K562 (cell line): ENCODE measurements at regions not wholly inside any gene's neighbourhood (a gene's known extent, or its start where the extent isn't known, plus 50 kb on each side); places are given as distances from the start of the nearest gene placed in this dataset.

ENCODE experiments used
- ATAC-seq: fragments of 200-7000 bp; cut with Tn5 transposase; 3 replicates; pipeline ENCODE4 v1.9.1; 2020; ENCODE audit warnings: moderate library complexity
- BruUV-seq: library from RNA; stranded (reverse); fragments of 400-500 nt; replicated peaks from 2 replicates; lab custom pipeline; 2021; lab: Mats Ljungman, UMichigan
- CTCF ChIA-PET: fragments of 300-600 bp; formaldehyde crosslinking; extraction: SDS; loops from one replicate; lab custom pipeline; 2021; ENCODE audit warnings: low intra/inter-chr PET ratio; lab: Yijun Ruan, JAX
- POLR2A ChIA-PET: fragments of 300-600, 350-650 bp; sonication (Branson Sonifier 250); formaldehyde crosslinking; extraction: SDS; loops from one replicate; lab custom pipeline; 2021; ENCODE audit warnings: antibody characterized with exemption, inconsistent platforms; lab: Yijun Ruan, JAX
- DNase-seq, 4 experiments: peaks; one replicate each; pipeline versions ENCODE4 v3.0.0 to v3.0.0-alpha.2; 2011 to 2018; ENCODE audit warnings: low spot score in 3 of 4, mixed read lengths in 3 of 4; ENCODE audit errors: extremely low read depth in 1 of 4
- FAIRE-seq: peaks from 2 replicates; lab custom pipeline; 2011; peaks lifted over from hg19 to GRCh38; lab: Jason Lieb, UNC
- H2AFZ ChIP-seq: 2 replicates; pipeline ENCODE4 v1.6.0; 2011; ENCODE audit warnings: low read depth, low read length, control low read depth, inconsistent platforms
- H3K27ac ChIP-seq: fragments of 200-600 bp; 3 replicates; pipeline ENCODE4 v1.8.0; 2011; ENCODE audit warnings: low read depth, mild to moderate bottlenecking, control low read depth, inconsistent platforms, low read length, moderate library complexity, mixed read lengths; ENCODE audit errors: extremely low read depth
- H3K27me3 ChIP-seq, 2 experiments: fragments of 300-600 bp in 1 of 2; 2 replicates in 1 of 2; 3 replicates in 1 of 2; pipeline versions ENCODE4 v1.6.0 to v1.8.0; 2011; ENCODE audit warnings: inconsistent platforms in 2 of 2, low read length in 2 of 2, mild to moderate bottlenecking in 1 of 2, mixed read lengths in 1 of 2, moderate library complexity in 1 of 2; ENCODE audit not compliant: control insufficient read depth in 2 of 2, insufficient read depth in 2 of 2
- H3K36me3 ChIP-seq: fragments of 300-600 bp; 3 replicates; pipeline ENCODE4 v1.8.0; 2011; ENCODE audit warnings: mild to moderate bottlenecking, low read length, inconsistent platforms; ENCODE audit not compliant: control insufficient read depth, insufficient read depth
- H3K4me1 ChIP-seq, 2 experiments: fragments of 200-600 bp in 1 of 2; replicated peaks in 1 of 2; 2 replicates in 1 of 2; 3 replicates in 1 of 2; pipeline versions ENCODE4 v1.5.1 to v1.8.0; 2011; ENCODE audit warnings: inconsistent platforms in 2 of 2, low read length in 2 of 2, mild to moderate bottlenecking in 1 of 2, mixed read lengths in 1 of 2, moderate library complexity in 1 of 2; ENCODE audit not compliant: control insufficient read depth in 2 of 2, insufficient read depth in 2 of 2
- H3K4me2 ChIP-seq: 2 replicates; pipeline ENCODE4 v1.6.1; 2011; ENCODE audit warnings: low read length, control low read depth, inconsistent platforms, mixed read lengths; ENCODE audit not compliant: insufficient read depth
- H3K4me3 ChIP-seq: fragments of 200-600 bp; sonication (generic), shearing (Covaris generic); 2 replicates; pipeline ENCODE4 v1.5.1; 2016; ENCODE audit warnings: control low read depth, inconsistent platforms
- H3K79me2 ChIP-seq: fragments of 200-600 bp; 3 replicates; pipeline ENCODE4 v1.8.0; 2011; ENCODE audit warnings: low read length, inconsistent platforms; ENCODE audit not compliant: control insufficient read depth, insufficient read depth
- H3K9ac ChIP-seq, 2 experiments: 2 replicates each; pipeline versions ENCODE4 v1.6.0 to v1.6.1; 2011; ENCODE audit warnings: low read depth in 2 of 2, low read length in 2 of 2, control low read depth in 1 of 2, inconsistent platforms in 1 of 2, mild to moderate bottlenecking in 1 of 2, mixed read lengths in 1 of 2; ENCODE audit not compliant: insufficient read depth in 1 of 2
- H3K9me1 ChIP-seq: one replicate; pipeline ENCODE4 v1.6.0; 2011; ENCODE audit warnings: inconsistent platforms, mild to moderate bottlenecking, low read length, moderate library complexity; ENCODE audit not compliant: control insufficient read depth, insufficient read depth
- H3K9me3 ChIP-seq: replicated peaks from 2 replicates; pipeline ENCODE4 v1.5.1; 2011; ENCODE audit warnings: low read depth, low read length, inconsistent platforms; ENCODE audit not compliant: control insufficient read depth, insufficient read depth
- H4K20me1 ChIP-seq: replicated peaks from 2 replicates; pipeline ENCODE4 v1.6.1; 2011; ENCODE audit warnings: low read length, inconsistent platforms, mixed read lengths; ENCODE audit not compliant: control insufficient read depth, insufficient read depth
- MYBL2 ChIP-seq, 2 experiments: fragments of 450-650 bp in 1 of 2; sonication (generic) in 1 of 2; formaldehyde crosslinking in 1 of 2; IDR thresholded peaks; 2 replicates each; pipeline versions ENCODE4 v1.6.1 to v1.8.1; 2017 to 2022; ENCODE audit warnings: borderline replicate concordance in 1 of 2, inconsistent platforms in 1 of 2, low read depth in 1 of 2, mild to moderate bottlenecking in 1 of 2, missing genetic modification reagents in 1 of 2, moderate library complexity in 1 of 2
- NR3C1 ChIP-seq: sonication (generic); formaldehyde crosslinking; IDR thresholded peaks from 2 replicates; pipeline ENCODE4 v1.8.1; 2022; ENCODE audit warnings: missing genetic modification reagents
- POLR2AphosphoS5 ChIP-seq: IDR thresholded peaks from 2 replicates; pipeline ENCODE4 v1.6.1; 2011; ENCODE audit warnings: mild to moderate bottlenecking, low read depth, low read length, moderate library complexity; ENCODE audit not compliant: control insufficient read depth, insufficient read depth
- POU5F1 ChIP-seq: fragments of 150-350 bp; IDR thresholded peaks from 2 replicates; pipeline ENCODE4 v1.6.1; 2014; ENCODE audit warnings: borderline replicate concordance, low read length, low read depth, mild to moderate bottlenecking; ENCODE audit not compliant: partially characterized antibody
- SMAD4 ChIP-seq: fragments of 250-450 bp; sonication (Bioruptor Pico); conservative IDR thresholded peaks from 2 replicates; pipeline ENCODE4 v1.8.0; 2021; ENCODE audit warnings: inconsistent platforms, mild to moderate bottlenecking, moderate library complexity
- SREBF2 ChIP-seq: sonication (generic); formaldehyde crosslinking; IDR thresholded peaks from 2 replicates; pipeline ENCODE4 v1.4.0; 2020; ENCODE audit warnings: mild to moderate bottlenecking, missing genetic modification reagents
- ZNF77 ChIP-seq: fragments of 250-450 bp; sonication (Bioruptor Pico); IDR thresholded peaks from 2 replicates; pipeline ENCODE4 v1.5.0; 2020
- WGBS: fragments of 100-300 bp; shearing (Covaris generic); methylation state at CpG from one replicate; pipeline ENCODE4 v1.1.6; 2016; ENCODE audit warnings: low coverage, mixed read lengths; ENCODE audit not compliant: insufficient coverage; ENCODE audit errors: missing lambda C conversion rate; 5-methylcytosine and 5-hydroxymethylcytosine counted together
- in situ Hi-C: fragments of 300-500 bp; cut with MboI; formaldehyde crosslinking; loops from 4 replicates; pipeline ENCODE4 v1.15.0; 2018; ENCODE audit warnings: inconsistent platforms, mixed read lengths
- intact Hi-C: fragments of 100-400 bp; cut with micrococcal nuclease; formaldehyde crosslinking; loops from 2 replicates; pipeline ENCODE4 v1.14.2; 2022
- TF ChIP-seq, protein P1 (sequence below): fragments of 200-600 bp; sonication (generic); IDR thresholded peaks from one replicate; pipeline ENCODE4 v1.6.1; 2012; ENCODE audit warnings: mild to moderate bottlenecking, low read depth, low read length, inconsistent platforms
- TF ChIP-seq, protein P2 (sequence below): fragments of 450-650 bp; conservative IDR thresholded peaks from 2 replicates; pipeline ENCODE4 v1.6.1; 2016; ENCODE audit warnings: missing genetic modification characterization, low read depth, mild to moderate bottlenecking, control low read depth, missing compliant biosample characterization

DNA sequence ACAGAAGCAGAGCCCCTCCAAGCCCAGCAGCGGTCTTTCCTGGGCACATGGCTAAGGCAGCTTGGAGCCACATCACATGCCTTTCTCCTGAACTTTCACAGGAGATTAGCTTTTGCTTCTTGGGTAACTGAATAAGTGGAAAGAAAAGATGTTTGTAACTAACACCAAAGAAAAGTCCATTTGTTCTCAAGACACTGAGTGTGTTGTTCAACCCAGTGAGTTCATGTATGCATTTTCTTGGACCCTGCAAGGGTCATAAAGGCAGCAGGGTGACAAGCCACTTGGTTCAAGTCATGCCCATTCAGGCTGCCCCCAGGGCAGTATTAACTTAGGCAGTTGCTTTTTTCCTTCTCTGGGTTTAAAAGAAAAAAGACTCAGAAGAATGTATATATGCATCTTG, 203.4 kb downstream of the FAM76B start (continued):
- TF ChIP-seq NR3C1 (no peak), POU5F1 (no peak)

DNA sequence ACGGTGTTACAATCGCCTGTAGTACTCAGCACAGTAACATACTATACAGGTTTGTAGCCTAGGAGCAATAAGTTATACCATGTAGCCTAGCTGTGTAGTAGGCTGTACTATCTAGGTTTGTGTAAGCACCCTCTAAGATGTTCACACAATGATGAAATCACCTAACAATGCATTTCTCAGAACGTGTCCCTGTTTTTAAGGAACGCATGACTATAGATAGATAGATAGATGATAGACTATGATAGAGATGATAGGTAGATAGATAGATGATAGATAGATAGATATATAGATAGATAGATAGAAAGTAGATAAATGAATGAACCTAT, 203.9 kb downstream of the FAM76B start:
- Histone ChIP-seq H4K20me1 (no peaks in the 10 kb centered on the region), H3K36me3 (no peaks in the 10 kb centered on the region), H3K79me2 (no peaks in the 10 kb centered on the region), H3K4me3 (no peak overlapping the region), H3K9me3 (no peaks in the 10 kb centered on the region; the same call in 1 of the 2 replicates), H3K4me1 (no peaks in the 10 kb centered on the region), H3K27me3 (no peaks in the 10 kb centered on the region), H3K4me2 (no peak overlapping the region), H3K9ac (no peak overlapping the region), H3K9me1 (no peaks in the 10 kb centered on the region), H3K27ac (no peak overlapping the region), H2AFZ (no peak overlapping the region)
- intact Hi-C loops: no loop called here
- TF ChIP-seq POLR2AphosphoS5 (no peak), ZNF77 (no peak), MYBL2 (IDR thresholded peaks at IDR 0.05; ENCODE audit: low read depth) (no peak), MYBL2 (CRISPR knock-in tag; IDR thresholded peaks at IDR 0.05; ENCODE audit: borderline replicate concordance) (no peak), SREBF2 (no peak), SMAD4 (CRISPR knock-in tag) (no peak)
- TF ChIP-seq, protein P1, sequence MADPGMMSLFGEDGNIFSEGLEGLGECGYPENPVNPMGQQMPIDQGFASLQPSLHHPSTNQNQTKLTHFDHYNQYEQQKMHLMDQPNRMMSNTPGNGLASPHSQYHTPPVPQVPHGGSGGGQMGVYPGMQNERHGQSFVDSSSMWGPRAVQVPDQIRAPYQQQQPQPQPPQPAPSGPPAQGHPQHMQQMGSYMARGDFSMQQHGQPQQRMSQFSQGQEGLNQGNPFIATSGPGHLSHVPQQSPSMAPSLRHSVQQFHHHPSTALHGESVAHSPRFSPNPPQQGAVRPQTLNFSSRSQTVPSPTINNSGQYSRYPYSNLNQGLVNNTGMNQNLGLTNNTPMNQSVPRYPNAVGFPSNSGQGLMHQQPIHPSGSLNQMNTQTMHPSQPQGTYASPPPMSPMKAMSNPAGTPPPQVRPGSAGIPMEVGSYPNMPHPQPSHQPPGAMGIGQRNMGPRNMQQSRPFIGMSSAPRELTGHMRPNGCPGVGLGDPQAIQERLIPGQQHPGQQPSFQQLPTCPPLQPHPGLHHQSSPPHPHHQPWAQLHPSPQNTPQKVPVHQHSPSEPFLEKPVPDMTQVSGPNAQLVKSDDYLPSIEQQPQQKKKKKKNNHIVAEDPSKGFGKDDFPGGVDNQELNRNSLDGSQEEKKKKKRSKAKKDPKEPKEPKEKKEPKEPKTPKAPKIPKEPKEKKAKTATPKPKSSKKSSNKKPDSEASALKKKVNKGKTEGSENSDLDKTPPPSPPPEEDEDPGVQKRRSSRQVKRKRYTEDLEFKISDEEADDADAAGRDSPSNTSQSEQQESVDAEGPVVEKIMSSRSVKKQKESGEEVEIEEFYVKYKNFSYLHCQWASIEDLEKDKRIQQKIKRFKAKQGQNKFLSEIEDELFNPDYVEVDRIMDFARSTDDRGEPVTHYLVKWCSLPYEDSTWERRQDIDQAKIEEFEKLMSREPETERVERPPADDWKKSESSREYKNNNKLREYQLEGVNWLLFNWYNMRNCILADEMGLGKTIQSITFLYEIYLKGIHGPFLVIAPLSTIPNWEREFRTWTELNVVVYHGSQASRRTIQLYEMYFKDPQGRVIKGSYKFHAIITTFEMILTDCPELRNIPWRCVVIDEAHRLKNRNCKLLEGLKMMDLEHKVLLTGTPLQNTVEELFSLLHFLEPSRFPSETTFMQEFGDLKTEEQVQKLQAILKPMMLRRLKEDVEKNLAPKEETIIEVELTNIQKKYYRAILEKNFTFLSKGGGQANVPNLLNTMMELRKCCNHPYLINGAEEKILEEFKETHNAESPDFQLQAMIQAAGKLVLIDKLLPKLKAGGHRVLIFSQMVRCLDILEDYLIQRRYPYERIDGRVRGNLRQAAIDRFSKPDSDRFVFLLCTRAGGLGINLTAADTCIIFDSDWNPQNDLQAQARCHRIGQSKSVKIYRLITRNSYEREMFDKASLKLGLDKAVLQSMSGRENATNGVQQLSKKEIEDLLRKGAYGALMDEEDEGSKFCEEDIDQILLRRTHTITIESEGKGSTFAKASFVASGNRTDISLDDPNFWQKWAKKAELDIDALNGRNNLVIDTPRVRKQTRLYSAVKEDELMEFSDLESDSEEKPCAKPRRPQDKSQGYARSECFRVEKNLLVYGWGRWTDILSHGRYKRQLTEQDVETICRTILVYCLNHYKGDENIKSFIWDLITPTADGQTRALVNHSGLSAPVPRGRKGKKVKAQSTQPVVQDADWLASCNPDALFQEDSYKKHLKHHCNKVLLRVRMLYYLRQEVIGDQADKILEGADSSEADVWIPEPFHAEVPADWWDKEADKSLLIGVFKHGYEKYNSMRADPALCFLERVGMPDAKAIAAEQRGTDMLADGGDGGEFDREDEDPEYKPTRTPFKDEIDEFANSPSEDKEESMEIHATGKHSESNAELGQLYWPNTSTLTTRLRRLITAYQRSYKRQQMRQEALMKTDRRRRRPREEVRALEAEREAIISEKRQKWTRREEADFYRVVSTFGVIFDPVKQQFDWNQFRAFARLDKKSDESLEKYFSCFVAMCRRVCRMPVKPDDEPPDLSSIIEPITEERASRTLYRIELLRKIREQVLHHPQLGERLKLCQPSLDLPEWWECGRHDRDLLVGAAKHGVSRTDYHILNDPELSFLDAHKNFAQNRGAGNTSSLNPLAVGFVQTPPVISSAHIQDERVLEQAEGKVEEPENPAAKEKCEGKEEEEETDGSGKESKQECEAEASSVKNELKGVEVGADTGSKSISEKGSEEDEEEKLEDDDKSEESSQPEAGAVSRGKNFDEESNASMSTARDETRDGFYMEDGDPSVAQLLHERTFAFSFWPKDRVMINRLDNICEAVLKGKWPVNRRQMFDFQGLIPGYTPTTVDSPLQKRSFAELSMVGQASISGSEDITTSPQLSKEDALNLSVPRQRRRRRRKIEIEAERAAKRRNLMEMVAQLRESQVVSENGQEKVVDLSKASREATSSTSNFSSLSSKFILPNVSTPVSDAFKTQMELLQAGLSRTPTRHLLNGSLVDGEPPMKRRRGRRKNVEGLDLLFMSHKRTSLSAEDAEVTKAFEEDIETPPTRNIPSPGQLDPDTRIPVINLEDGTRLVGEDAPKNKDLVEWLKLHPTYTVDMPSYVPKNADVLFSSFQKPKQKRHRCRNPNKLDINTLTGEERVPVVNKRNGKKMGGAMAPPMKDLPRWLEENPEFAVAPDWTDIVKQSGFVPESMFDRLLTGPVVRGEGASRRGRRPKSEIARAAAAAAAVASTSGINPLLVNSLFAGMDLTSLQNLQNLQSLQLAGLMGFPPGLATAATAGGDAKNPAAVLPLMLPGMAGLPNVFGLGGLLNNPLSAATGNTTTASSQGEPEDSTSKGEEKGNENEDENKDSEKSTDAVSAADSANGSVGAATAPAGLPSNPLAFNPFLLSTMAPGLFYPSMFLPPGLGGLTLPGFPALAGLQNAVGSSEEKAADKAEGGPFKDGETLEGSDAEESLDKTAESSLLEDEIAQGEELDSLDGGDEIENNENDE: no peak
- TF ChIP-seq, protein P2, sequence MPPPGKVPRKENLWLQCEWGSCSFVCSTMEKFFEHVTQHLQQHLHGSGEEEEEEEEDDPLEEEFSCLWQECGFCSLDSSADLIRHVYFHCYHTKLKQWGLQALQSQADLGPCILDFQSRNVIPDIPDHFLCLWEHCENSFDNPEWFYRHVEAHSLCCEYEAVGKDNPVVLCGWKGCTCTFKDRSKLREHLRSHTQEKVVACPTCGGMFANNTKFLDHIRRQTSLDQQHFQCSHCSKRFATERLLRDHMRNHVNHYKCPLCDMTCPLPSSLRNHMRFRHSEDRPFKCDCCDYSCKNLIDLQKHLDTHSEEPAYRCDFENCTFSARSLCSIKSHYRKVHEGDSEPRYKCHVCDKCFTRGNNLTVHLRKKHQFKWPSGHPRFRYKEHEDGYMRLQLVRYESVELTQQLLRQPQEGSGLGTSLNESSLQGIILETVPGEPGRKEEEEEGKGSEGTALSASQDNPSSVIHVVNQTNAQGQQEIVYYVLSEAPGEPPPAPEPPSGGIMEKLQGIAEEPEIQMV (tag): no peak
- ChIA-PET CTCF (no interaction called here), POLR2A (no interaction called here)
- FAIRE-seq (no peak), DNase-seq (no peak), ATAC-seq (no peak)
- no TSS peak for BruUV-seq
- in situ Hi-C loops: no loop called here
- 4% methylated on average over 4 of the region's 4 CpGs for WGBS
